Left ventricle myocardium inferior (tissue), 1 donor: ENCODE measurements at regions not wholly inside any gene's neighbourhood (a gene's known extent, or its start where the extent isn't known, plus 50 kb on each side); places are given as distances from the start of the nearest gene placed in this dataset.

Experiments used
- DNase-seq: peaks from one replicate; pipeline ENCODE4 v3.0.0-alpha.2; 2020
- H3K27ac ChIP-seq: fragments of 200-600 bp; replicated peaks from 2 replicates; pipeline ENCODE4 v1.8.0; 2021
- H3K27me3 ChIP-seq: fragments of 200-600 bp; 2 replicates; pipeline ENCODE4 v1.8.0; 2021; ENCODE audit warnings: low read depth
- H3K36me3 ChIP-seq: fragments of 200-600 bp; 2 replicates; pipeline ENCODE4 v1.8.0; 2021
- H3K4me1 ChIP-seq: fragments of 200-600 bp; 2 replicates; pipeline ENCODE4 v1.8.0; 2021
- H3K4me3 ChIP-seq: fragments of 200-600 bp; 2 replicates; pipeline ENCODE4 v1.8.0; 2021; ENCODE audit warnings: mild to moderate bottlenecking, moderate library complexity
- H3K9me3 ChIP-seq: fragments of 200-600 bp; replicated peaks from 2 replicates; pipeline ENCODE4 v1.8.0; 2021
- CTCF ChIP-seq: fragments of 200-600 bp; IDR thresholded peaks from 2 replicates; pipeline ENCODE4 v1.8.0; 2021; ENCODE audit warnings: antibody characterized with exemption, mild to moderate bottlenecking, borderline replicate concordance
- intact Hi-C: fragments of 100-400 bp; cut with micrococcal nuclease; formaldehyde crosslinking; loops from one replicate; pipeline ENCODE4 v1.11.0; 2022
- donor health status: DM: no; HTN: yes; CAD: no; lungs with severe emphysema.

- H3K4me1 ChIP-seq, result no peaks in the 10 kb centered on the region
- no peaks in the 10 kb centered on the region for H3K27me3 ChIP-seq
- no peak overlapping the region for H3K4me3 ChIP-seq
- intact Hi-C loops, result no loop called here
- no peak for TF ChIP-seq CTCF
- no peak overlapping the region for H3K27ac ChIP-seq
- no peak for DNase-seq
- no peaks in the 10 kb centered on the region for H3K36me3 ChIP-seq
- peaks cover 18% of the 10 kb centered on the region for H3K9me3 ChIP-seq
Observed at GRCh38 chr3:59620325-59620724, 570.5 kb upstream of the CFAP20DC start.

- intact Hi-C loops, result no loop called here
- H3K36me3 ChIP-seq, result no peaks in the 10 kb centered on the region
- peaks cover 2% of the 10 kb centered on the region for H3K4me1 ChIP-seq
- no peak for TF ChIP-seq CTCF
- no peaks in the 10 kb centered on the region for H3K27me3 ChIP-seq
- H3K4me3 ChIP-seq, result no peak overlapping the region
- no peak for DNase-seq
- no peaks in the 10 kb centered on the region for H3K9me3 ChIP-seq
- no peak overlapping the region for H3K27ac ChIP-seq
Observed at GRCh38 chr3:59612444-59612715, 562.6 kb upstream of the CFAP20DC start.

- Histone ChIP-seq H3K4me3 (no peak overlapping the region), H3K36me3 (no peaks in the 10 kb centered on the region)
- intact Hi-C loops, result no loop called here
Observed at GRCh38 chr3:59611649-59612443, 562.0 kb upstream of the CFAP20DC start.

GRCh38 chr3:59609657-59610348 lies 560.0 kb upstream of the CFAP20DC start:
- H3K27ac ChIP-seq, result peak overlapping the region; percentile 39
- no peak for TF ChIP-seq CTCF

More at GRCh38 chr3:59611649-59612443, 562.0 kb upstream of the CFAP20DC start:
- H3K27me3 ChIP-seq, result no peaks in the 10 kb centered on the region
- no peak overlapping the region for H3K27ac ChIP-seq
- H3K9me3 ChIP-seq, result no peaks in the 10 kb centered on the region
- TF ChIP-seq CTCF, result no peak
- peaks cover 7% of the 10 kb centered on the region for H3K4me1 ChIP-seq
- no peak for DNase-seq

GRCh38 chr3:59608356-59608755 lies 558.5 kb upstream of the CFAP20DC start:
- no peaks in the 10 kb centered on the region for H3K36me3 ChIP-seq
- H3K4me3 ChIP-seq, result no peak overlapping the region
- intact Hi-C loops, result no loop called here
- H3K27ac ChIP-seq, result peak overlapping the region; percentile 87
- H3K9me3 ChIP-seq, result no peaks in the 10 kb centered on the region
- no peak for TF ChIP-seq CTCF
- no peak for DNase-seq
- no peaks in the 10 kb centered on the region for H3K27me3 ChIP-seq
- peaks cover 22% of the 10 kb centered on the region for H3K4me1 ChIP-seq

More at GRCh38 chr3:59609657-59610348, 560.0 kb upstream of the CFAP20DC start:
- Histone ChIP-seq H3K27me3 (no peaks in the 10 kb centered on the region), H3K4me3 (no peak overlapping the region), H3K9me3 (no peaks in the 10 kb centered on the region), H3K36me3 (no peaks in the 10 kb centered on the region), H3K4me1 (peaks cover 22% of the 10 kb centered on the region)
- intact Hi-C loops, result no loop called here
- DNase-seq, result peak; percentile 59
